HG02642 (cell line): ENCODE measurements at regions not wholly inside any gene's neighbourhood (a gene's known extent, or its start where the extent isn't known, plus 50 kb on each side); places are given as distances from the start of the nearest gene placed in this dataset.
"Not testable (repeated sequence)": the region's sequence is repeated elsewhere in the genome, so short reads cannot be mapped to it uniquely, and the experiment has no call there.

ENCODE experiments used
- ATAC-seq: cut with Tn5 transposase; IDR thresholded peaks from one replicate; pipeline ENCODE4 v1.9.1; 2021; ENCODE audit warnings: mild to moderate bottlenecking; ENCODE audit not compliant: unreplicated experiment, poor library complexity

DNA sequence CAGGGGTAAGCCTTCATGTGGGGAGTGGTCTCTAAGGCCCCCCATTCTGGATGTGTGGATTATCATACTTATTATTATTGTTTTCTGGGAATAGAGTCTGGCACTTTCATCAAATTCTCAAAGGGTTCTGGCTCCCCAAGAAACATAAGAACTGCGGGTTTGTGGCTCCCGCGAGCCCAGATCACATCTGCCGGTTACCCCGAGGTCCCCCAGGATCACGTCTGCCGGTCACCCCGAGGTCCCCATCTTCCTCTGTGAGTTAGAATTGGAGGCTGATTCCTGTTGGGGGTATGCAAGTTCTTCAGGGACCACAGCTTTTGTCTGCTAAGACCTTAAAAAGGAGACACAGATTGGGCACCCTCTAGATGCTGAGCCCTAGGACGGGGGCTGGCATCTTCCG, 116.7 kb upstream of the FRMD1 start:
- ATAC-seq, result no peak

DNA sequence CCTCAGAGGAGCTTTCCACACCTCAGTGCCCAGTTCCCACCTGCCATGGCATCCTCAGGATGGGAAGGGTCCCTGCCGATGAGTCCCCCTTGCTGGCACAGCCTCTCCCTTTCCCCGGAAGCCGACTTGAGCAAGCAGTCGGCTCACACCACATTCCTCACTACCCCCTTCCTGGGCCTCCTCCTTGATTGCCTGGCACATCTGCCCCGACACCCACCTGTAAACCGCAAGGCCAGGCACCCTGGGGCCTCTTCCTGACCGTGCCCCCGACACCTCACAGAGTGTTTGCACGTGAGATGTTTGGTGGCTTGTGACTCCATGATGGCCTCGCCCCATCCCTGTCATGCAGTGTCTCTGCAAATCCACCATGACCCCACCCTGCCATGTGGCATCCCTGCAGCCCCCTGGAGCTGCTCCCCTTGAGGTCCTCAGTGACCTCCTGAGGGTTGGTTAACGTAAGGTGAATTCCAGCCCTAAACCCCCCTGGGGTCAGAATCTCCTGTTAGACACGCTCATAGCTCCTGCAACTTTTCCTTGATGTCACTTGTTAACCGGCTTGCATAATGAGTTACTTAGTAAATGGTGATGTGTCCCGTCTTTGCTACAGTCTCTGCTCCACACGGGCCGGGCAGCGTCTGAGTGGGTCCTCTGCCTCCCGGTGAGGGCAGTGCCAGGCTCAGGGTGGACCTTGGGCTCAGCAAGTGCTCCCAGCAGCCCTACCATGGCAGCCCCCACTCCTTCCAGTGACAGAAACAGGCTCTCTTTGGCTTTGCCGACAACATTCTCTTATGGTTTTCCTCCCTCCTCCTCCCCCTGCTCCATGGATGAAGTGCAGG, 115.9 kb upstream of the FRMD1 start:
- no peak for ATAC-seq

DNA sequence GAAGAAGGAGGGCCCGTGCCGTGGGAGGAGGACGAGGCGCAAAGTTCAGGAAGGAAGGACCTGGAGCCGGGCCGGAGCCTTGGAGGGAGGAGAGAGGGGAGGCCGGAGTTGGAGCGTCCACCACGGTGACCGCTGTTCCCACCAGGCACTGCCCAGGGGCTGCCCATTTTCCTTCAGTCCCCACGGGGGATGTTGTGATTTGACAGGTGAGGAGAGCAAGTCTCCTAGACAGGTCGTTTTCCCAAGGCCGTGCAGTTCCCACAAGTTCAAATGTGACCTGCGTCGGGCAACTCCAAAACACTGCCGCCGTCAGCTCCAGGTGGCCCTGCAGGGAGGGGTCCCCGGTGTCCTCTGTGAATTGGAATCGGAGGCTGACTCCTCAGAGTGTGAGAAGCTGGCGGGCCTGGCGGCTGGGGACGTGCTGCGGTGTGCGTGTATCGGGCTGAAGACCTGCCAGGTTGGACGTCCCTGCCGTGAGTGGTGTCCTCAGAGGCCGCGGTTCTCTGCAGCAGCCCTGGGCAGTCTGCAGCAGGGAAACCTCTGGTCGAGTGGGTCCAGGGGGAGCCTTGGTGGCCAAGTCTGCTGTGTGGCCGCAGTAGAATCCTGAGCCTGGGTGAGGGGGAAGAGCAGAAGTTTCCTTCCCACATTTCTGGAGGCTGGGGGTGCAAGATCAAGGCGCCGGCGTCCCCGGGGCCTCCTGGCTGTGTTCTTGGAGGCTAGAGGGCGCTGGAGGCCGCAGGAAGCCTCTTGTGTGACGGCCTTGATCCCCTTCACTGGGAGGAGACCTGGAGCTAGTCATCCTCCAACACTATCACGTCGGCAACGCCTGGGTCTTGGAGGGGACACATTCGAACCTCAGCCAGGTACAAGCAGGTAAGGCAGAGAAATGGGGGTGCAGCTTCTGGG, 115.1 kb upstream of the FRMD1 start:
- ATAC-seq, result no peak

DNA sequence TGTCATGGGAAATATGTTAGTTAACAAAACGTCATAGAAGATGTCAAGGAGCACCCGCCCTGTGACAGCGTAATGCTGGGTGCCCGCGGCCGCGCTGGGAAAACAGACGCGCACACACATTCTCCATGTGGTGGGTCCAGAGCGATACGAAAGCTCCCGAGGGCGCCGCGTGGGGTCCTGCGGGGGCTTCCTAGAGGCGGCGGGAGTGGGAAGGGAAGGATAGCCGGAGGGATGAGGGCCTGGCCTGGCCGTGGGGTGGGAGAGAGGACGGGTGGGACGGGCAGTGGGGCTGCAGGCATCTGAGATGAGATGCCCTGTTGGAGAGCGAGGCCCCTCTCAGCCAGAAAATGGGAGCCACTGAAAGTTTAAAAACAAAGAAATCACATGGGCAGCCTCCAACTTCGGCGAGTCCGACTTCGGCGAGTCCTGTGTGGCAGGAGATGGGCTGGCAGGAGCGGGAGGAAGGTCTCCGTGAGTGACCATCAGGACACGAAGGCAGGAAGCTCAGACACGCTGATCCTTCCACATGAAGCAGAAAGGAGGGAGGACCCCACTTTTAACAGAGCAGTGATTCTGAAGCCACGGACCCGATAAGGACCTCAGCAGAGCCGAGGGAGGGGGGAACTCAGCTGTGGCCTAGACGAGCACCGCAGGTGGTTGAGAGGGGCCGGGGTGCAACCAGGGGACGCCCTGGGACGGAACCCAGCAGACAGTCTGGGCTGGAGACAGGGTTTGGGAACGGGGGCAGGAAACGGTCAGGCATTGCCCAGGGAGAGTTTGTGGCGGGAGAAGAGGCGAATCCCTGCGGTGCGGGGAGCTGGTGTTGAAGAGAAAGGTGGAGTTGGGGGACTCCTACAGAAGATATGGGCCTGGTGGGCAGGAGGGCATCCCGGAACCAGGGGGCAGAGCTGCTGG, 114.1 kb upstream of the FRMD1 start:
- ATAC-seq, result no peak

DNA sequence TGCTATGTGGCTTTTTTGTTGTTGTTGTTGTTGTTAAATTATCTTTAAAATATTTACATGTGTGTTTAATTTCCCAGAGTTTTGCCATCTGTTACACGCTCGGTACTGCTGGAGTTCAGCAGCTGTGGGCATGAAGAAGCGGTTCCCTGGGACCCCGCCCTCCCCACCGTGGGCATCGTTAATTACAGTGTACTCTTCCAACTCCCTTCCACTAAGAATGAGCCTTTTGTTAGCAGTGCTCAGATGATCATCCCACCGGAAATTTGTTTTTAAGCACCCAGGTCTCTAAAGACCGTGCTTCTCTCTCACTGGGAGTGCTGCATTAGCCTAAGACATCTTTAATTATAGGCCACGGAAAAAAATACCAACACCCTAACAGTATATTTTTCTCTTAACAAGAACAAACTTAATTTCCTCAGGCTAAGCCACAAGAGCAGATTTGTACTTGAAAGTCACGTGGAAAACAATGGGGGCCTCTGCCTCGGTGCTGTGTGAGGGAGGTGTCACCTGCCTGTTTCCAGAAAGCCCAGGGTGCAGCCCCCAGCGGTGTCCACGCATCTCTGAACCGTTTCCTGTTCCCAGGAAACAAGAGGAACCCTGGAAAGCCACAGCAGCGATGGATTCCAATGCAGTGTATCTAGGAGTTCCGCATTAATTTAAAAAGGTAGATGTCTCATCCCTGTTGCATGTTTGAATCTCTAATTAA, 113.3 kb upstream of the FRMD1 start:
- no peak for ATAC-seq

DNA sequence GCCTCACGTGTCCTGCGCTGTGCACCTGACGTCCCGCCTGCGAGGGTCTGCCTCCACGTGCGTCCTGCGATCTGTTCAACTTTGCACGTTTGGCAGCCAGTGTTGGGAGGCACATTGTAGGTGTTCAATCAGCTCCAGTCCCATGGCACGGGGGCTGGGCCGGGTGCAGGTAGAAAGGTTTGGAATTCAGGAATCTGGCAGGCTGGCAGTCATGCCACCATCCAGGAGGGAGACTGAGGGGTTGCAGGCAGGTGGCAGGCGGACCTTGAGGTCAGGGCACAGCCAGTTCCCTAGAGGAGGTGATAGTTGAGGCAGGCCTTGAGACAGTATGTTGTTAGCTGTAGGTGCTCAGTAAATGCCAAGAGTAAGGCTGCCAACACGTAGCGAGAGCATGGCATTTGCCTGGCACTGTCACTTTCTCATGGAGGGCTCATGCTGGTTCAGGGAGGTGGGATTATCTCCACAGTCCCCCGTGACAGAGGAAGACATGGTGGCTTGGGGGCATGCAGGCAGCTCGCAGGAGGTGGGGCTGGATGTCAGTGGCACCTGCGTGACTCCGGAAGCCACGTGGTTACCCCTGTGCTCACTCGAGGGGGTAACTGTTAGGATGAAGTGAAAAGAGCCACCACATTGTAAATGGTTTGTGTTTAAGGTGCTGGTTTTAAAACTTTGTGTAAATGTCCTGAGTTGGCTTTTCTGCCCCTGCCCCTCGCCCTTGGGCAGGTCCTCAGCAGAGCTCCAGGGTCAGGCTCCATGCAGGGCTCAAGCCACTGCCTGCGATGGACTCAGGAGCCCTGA, 111.8 kb upstream of the FRMD1 start:
- ATAC-seq, result no peak

DNA sequence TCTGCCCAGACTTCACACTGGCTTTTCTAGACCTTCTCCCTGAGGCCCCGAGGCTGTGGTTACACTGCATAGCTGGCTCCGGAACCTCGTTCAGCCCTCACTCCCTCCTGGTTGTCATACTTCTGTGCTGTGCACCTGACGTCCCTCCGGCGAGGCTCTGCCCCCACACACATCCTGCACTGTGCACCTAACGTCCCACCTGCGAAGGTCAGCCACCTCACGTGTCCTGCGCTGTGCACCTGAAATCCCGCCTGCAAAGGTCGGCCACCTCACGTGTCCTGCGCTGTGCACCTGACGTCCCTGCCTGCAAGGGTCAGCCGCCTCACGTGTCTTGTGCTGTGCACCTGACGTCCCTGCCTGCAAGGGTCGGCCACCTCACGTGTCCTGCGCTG, 111.0 kb upstream of the FRMD1 start:
- ATAC-seq, result no peak

DNA sequence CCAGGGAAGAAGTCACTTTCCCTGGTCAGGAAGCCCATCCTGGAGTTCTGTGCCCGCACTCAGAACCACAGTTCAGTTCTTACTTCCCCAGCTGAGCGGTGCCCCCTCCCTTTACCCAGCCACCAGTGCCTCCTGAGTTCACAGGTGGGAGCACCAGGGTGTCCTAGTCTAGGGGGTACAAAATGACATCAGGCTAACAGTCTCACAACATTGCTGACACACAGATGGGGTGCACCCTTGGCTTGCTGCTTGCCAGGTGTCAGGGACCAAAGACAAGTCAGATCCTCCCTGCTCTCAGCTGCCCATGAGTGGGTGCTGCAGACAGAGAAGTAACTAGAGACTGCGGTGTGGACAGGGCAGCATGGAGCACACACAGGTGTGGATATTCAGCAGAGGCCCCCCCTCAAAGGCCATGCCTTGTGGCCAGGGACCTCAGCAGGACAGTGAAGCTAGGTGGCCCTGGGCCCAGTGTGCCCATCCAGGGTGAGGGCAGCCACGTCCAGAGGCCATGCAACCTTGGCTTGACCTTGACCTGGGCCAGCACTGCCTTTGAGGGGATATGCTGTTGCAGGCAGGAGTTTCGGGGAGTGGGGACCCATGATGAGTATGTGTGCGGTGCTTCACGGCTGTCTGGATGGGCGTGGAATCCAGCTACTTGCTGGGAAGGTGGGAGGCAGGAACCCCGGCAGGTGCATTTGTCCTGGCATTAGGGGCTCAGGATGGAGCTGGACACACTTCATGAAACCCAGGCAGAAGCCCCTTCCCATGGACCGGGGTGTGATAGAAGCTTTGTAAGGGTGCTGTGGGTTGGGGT, 110.4 kb upstream of the FRMD1 start:
- no peak for ATAC-seq

DNA sequence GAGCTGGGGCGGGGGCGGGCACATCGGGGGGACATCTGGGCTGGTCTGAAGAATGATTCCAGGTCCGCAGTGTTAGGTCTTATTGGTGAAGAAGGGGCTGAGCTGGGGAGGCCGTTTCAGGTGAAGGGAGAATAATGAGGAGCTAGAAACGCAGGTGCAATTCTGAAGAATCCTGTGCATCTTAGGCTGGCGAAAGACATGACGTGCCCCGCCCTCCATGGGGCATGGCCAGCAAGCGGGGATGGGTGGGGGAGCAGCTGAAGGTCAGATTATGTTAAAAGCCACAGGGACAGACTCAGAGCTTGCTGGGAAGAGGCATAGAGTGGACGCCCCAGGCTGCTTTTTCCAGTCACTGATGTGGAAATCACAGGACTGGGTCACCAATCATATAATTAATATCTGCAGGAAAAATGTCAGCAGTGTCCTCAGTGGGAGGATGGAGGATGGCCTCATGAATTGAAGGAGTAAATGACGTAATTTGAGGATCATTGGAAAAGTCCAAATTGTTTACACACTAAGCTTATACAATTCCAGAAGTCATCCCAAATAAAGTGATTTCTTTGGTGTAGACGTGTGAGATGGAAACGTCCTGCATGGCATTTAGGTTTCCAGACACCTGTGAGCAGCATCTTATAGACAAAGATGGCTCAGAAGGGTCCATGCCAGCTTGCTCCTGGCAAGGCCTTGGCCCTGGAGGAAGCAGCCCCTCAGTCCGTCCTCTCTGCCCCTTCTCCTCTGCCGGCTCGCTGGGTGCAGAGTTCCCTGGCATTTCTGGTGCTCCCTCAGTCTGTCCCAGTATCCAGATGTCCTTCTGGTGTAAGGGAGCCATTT, 109.6 kb upstream of the FRMD1 start:
- ATAC-seq, result no peak

DNA sequence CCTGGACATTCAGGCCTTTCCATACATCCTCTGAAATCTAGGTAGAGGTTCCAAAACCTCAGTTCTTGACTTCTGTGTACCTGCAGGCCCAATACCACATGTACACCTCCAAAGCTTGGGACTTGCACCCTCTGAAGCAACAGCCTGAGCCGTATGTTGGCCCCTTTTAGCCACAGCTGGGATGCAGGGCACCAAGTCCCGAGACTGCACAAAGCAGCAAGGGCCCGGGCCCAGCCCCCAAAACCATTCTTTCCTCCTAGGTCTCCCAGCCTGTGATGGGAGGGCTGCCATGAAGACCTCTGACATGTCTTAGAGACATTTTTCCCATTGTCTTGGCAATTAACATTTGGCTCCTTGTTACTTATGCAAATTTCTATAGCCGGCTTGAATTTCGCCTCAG, 107.4 kb upstream of the FRMD1 start:
- no peak for ATAC-seq

DNA sequence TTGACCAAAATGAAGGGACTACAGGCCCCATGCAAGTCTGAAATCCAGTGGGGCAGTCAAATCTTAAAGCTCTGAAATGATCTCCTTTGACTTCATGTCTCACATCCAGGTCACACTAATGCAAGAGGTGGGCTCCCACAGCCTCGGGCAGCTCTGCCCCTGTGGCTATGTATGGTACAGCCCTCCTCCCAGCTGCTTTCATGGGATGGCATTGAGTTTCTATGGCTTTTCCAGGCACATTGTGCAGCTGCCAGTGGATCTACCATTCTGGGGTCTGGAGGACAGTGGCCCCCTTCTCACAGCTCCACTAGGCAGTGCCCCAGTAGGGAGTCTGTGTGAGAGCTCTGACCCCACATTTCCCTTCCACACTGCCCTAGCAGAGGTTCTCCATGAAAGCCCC, 107.0 kb upstream of the FRMD1 start:
- ATAC-seq, result not testable (repeated sequence)

DNA sequence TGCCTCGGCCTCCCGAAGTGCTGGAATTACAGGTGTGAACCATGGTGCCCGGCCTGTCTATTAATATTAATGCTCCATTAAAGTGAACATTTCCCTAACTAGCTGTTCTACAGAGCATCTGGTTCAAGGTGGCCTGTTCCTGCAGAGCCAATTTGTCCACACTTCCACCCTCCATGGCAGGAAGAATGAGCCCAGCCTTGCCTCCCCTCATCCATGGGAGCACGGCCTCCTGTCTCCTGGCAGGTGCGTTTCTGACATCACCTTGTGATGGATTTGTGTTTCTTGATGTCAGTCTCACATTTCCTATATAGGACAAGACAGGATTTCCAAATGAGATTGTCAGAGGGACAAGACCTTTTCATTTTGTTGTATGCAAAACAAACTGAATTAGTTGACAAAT, 105.7 kb upstream of the FRMD1 start:
- no peak for ATAC-seq

DNA sequence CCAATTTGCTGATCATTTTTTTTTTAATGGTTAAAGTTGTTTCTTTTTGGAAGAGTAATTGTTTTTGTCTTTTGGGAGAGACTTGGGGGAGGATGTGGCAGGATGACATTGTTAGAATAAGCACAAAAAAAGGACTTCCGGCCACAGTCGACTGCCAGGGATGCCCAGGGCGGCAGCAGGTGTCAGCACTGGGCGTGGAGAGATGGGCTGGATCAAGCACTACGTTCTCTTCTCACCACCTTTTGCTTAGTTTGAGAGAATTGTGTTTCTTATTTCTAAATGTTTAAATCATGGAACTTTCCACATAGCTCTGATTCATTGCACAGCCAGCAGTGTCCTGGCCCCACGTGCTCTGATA, 104.6 kb upstream of the FRMD1 start:
- no peak for ATAC-seq

DNA sequence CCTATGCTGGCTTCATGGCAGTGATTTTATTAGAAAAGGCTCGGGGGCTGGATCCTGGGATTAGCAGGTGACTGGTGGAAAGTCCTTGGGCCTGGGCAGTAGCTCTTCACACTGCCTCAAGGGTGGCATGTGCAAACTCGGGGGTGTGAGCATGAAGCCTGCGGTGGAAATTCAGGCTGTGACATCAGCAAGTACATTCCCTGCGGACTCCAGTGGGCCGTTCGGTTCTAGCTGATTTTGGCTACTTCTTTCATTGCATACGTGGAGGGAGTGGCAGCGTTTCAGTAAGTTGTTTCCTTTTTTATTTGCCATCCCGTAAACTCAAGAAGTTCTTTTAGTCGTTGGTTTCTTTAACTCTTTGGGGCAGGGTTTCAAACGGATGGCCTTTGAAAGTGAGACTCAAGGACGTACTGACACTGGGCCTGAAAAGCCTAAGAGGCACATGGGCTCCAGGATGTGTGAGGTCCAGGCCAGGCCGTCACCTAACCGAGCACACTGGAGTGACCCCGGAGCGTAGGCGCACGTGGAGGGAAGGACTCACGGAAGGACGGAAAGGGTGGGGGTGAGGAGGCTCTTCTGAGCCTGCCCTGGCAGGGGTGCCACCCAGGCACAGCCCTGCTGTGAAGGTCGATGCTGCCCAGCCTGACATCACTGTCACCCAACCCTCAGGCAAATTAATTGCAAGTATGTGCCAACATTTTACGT, 104.0 kb upstream of the FRMD1 start:
- no peak for ATAC-seq

DNA sequence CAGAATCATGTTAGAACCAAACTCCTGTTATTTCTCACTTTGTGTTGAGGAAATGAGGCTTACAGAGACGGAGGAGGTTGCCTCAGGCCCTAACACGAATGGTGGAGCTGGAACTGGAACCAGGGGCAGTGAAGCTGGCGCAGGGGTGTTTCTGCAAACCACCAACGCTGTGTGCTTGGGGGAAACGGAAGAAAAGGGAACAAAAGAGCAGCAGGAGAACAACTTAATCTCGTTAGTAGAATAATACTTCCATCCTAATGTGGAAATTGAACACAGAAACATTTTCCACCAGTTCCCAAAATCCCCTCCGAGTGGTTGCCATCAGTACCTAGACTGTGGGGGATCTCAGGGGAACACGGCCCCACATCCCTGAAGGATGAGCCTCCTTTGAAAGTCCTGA, 103.4 kb upstream of the FRMD1 start:
- no peak for ATAC-seq

DNA sequence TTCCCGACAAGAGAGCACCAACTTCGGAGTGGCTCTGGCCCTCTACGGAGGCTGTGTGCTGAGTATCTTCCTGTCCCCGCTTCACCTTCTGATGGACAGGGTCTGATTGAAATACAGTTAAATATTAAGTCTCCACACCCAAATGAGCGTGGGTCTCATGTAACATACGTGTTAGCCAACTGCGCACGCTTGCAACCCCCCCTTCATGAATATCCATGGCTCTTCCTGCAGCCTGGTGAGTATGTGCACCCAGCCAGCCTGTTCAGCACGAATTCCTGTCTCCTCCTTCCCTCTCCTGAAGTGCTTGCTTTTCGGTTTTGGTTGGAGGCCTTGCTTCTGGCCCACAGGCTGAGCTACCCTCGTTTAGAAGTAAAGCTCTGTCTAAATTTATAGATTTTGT, 102.9 kb upstream of the FRMD1 start:
- no peak for ATAC-seq

DNA sequence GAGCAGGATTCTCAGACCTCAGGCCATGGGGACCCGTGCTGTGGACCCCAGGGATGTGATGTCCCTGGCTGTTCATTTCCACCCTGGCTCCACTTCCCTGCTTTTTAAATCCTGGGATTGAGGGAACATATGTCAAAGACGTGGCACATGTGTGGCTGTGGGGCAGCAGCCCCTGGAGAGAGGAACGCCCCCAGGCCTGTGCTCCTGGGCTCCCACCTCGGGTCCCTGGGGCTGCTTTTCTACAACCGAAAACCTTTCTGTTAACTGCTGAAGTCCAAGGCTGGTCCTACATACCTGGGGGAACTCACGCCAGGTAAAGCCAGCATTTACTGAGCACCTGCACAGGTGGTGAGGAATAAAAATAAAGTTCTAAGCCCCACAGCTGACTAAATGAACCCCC, 102.3 kb upstream of the FRMD1 start:
- no peak for ATAC-seq
